ENCODE measurements at regions not wholly inside any gene's neighbourhood (a gene's known extent, or its start where the extent isn't known, plus 50 kb on each side); places are given as distances from the start of the nearest gene placed in this dataset.
A peak's percentile ranks its signal among the peaks of the same experiment; 100 is the strongest.
"Not testable (repeated sequence)": the region's sequence is repeated elsewhere in the genome, so short reads cannot be mapped to it uniquely, and the experiment has no call there.

DNA sequence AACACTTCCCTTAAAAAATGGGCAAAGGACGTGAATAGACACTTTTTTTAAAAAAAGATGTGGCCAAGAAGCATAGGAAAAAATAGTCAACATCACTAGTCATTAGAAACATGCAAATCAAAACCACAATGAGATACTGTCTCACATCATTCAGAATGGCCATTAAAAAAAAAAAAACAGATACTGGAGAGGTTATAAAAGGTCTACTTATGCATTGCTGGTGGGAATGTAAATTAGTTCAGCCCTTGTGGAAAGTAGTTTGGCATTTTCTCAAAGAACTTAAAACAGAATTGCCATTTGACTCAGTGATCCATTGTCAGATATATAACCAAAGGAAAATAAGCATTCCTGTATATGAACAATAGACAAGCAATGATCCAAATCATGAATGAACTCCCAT lies 352.8 kb upstream of the EPHA5 start:
- no peak for DNase-seq (ENCODE audit: low spot score)

DNA sequence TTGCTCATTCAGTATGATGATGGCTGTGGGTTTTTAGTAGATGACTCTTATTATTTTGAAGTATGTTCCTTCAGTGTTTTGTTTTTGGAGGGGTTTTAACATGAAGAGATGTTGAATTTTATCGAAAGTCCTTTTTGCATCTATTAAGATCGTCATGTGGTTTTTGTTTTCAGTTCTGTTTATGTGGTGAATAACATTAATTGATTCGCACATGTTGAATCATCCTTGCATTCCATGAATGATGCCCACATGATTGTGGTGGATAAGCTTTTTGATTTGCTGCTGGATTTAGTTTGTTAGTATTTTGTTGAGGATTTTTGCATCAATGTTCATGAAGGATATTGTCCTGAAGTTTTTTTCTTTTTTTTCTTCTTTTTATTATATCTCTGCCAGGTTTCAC lies 347.4 kb upstream of the EPHA5 start:
- no peak for DNase-seq (ENCODE audit: low spot score)

DNA sequence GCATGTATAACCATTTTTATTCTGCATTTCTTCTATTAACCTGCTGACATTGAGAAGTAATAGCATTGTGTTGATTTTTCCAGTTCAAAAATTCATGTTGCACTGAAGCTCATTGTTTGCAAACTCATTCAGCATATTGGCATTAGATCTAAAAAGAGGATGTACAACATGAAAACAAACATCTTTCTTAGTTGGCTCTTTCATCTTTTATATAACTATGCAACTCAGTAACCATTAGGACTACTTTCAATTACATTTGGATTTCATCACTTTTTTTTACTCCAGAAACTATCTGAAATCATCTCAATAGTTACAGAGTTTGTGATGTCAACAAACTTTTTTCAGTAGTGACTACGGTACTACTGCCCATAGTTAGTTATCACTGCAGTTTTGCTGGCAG lies 346.0 kb upstream of the EPHA5 start:
- DNase-seq (ENCODE audit: low spot score) = no peak

DNA sequence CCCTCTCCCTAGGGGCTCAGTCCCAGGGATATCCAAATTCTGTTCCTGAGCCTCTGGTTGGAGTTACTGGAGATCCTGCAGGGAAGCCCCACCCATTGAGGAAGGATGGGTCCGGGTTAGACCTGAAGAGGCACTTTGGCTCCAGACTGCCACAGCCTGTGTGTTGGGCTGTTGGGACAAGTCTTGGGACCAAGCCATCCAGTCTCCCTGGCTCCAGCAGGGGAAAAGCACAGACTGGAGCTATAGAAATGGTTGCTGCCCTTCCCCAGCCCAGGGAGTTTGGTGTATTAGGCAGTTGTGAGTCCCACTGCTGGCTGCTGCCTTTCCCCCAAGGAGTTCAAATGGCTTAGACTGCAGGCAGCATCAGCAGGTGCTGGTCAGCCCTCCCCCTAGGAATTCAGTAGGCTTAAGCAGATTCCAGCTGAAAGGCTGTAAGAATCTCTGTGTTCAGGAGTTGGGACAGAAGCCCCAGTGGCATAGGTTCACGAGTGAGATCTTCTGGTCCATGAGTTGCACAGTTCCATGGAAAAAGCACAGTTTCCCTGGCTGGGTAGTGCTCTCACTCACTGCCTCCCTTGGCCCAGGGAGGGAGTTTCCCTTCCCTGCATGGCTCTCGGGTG lies 344.0 kb upstream of the EPHA5 start:
- no peak for DNase-seq (ENCODE audit: low spot score)

DNA sequence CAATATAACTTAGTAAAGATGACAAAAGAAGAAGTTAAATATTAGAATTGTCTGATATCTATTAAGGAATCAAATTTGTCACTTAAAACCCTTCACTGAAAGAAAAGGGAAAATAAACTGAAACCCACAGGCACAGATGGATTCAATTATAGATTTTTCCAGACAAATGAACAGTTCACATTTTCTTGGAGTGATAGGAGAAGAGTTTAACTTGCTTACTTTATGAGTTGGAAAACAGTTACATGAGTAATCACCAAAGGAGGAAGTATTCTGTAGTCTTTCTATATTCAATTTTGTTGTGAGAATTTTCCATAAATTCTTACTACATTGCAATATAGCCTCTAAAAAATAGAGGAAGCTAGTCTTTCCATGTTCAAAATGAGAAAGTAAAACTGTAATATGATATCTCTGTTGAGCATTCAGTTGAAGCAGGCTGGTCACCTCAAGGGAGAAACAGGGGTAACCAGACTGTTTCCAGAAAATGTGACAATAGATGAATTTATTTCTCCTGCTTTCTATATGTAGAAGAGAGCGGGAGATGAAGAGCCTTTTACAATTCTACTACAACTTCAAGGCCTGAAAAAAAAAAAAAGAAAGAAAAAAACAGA lies 330.3 kb upstream of the EPHA5 start:
- DNase-seq (ENCODE audit: low spot score) = no peak

DNA sequence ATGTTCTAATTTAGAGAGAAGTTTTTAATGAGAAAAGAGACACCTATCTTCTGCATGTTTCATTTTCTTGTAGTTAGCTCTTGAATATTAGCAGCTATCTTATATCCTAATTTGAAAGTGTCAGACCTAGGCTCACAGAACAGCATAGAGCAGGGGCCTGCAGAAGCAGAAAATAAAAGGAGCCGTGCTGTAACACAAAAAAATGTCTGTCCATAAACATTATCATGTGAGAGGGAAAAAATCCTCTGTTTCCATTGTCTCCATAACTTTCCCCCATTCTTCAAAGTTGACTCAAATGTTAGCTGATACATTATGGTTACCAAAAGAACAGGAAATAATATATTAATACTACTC lies 329.2 kb upstream of the EPHA5 start:
- DNase-seq (ENCODE audit: low spot score) = no peak

DNA sequence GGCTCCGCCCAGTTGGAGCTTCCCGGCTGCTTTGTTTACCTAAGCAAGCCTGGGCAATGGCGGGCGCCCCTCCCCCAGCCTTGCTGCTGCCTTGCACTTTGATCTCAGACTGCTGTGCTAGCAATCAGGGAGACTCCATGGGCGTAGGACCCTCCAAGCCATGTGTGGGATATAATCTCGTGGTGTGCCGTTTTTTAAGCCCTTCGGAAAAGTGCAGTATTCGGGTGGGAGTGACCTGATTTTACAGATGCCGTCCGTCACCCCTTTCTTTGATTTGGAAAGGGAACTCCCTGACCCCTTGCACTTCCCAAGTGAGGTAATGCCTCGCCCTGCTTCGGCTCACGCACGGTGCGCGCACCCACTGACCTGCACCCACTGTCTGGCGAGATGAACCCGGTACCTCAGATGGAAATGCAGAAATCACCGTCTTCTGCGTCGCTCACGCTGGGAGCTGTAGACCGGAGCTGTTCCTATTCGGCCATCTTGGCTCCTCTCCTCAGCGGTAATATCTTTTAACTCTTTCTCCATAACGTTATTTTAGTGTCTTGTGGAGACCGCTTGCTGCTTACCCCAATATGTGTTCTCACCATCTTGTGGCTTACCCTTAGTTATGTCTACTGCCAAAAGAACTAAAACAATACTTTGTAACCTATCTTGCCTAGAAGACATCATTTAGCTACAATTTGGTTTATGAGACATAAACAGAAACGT lies 328.7 kb upstream of the EPHA5 start:
- DNase-seq (ENCODE audit: low spot score) = not testable (repeated sequence)

DNA sequence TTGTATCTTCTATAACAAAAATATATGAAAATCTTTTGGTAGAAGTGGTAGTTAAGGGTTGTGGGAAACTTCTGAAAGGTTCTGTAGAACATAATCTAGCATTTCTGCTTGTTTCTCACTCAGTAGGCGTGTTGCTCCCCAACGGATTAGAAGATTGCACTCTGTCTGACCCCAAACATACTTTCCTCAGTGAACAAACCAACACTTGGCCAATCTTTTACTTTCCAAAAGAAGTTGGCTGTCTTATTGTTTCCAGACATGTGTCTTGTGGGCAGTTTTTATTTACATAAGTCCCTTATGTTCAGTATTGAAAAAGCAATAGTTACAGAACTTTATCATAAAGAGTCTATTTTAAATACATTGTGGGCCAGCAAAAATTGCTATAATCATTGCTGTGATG lies 312.8 kb upstream of the EPHA5 start:
- no peak for DNase-seq (ENCODE audit: low spot score)

DNA sequence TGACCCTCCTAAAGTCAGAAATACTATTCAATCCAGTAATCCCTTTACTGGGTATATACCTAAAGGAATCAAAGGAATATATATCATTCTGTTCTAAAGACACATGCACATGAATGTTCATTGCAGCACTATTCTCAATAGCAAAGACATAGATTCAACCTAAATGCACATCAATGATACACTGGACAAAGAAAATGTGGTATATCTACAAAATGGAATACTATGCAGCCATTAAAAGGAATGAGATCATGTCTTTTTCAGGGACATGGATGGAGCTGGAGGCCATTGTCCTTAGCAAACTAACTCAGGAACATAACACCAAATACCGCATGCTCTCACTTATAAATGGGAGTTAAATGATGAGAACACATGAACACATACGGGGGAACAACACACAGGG lies 306.0 kb upstream of the EPHA5 start:
- DNase-seq (ENCODE audit: low spot score) = no peak

DNA sequence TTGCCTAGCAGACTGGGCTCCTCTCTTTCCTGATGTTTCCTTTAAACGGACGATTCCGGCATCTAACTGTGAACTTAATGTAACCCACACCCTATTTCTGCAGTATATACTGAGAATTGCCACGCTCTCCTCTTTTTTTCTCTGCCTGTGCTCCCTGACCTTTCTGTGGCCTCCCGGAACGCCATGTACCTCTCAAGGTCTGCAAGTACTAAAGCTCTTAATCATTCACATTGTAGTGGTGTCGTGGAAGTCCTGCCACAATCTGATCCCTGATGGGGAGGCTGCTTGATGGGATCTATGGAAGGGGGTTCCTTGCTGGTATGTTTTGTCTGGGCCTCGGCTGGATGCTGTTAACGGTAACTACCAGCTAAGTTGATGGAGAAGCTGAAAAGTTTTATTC lies 302.9 kb upstream of the EPHA5 start:
- DNase-seq (ENCODE audit: low spot score) = no peak

DNA sequence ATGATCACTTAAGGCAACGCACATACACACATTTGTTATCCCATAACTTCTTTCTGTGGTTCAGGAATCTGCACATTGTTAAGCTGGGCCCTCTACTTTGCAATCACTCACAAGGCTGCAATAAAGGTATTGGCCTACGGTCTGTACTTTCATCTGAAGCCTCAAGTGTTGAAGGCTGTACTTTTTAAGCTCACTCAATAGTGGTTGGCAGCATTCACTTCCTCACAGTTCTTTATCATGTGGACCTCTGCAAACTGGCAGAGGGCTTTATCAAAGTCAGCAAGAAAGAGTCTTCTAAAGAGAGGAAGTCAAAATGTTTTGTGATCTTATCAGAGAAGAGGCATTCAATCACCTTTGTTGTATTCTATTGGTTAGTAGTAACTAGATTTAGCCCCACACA lies 301.4 kb upstream of the EPHA5 start:
- no peak for DNase-seq (ENCODE audit: low spot score)

DNA sequence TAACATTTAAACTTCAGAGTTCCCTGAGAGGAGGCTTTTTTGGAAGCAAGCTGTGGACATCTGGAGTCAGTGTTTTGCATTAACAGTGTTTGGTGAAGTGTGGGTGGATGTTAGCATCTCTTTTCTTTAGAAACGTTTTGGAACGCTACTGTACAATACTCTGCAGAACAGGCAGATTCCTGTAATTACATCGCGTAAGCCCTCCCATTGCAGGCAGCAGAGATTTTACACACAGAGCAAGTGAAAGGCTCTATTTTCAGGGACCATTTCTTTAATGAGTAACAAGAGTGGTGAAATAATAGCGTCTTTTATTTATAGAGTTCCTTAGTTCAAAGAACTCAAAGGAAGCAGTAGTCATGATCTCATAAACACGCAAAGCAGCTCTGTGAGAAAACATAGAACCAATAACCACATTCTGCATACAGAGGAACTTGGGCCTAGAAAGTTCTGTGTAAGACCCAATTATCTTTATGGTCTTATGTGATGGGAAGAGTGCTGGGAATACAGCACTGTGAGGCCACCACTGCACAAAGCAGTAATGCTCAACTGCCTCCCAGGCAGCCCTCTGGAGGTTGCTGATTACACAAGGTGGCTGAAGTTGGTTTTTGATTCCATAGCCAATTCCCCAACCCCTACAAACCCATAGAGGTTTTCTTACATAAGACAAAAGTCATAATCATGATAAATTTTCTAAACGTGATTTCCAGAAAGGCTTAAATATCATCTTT lies 298.7 kb upstream of the EPHA5 start:
- no peak for DNase-seq (ENCODE audit: low spot score)

DNA sequence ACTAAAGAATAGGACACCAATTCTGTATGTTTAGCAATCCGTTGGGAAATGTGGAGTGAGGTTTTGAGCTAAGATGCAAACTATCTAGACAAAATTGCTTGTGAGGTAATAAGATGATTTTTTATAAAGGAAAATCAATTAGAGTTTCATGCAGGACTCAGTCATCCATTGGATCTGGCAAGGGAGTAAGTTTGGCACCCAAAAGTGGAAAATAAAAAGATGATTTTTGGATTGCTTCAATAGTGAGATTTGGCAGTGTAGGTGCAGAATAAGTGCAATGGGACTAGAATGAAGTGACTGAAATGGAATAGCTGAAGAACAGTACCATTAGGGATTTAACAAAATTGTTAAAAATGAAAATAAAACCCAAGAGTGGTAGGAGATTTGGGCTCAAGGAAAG lies 290.5 kb upstream of the EPHA5 start:
- DNase-seq (ENCODE audit: low spot score) = no peak

DNA sequence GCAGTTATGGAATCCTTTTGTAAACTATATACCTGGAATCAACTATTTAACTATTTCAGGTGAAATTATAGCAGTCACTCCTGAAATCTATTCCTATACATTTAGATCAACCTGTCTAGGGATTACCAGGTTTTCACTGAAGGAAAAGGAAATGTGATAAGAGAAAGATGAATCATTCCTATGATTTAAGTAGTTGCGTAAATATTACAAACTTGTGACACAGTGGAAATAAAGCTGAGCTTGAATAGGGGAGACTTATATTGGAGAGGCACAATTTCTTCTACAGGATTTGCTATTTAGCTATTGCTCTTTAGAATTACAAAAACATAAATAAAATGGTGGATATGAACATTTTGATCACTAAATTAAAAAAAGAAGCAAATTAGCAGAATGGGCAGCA lies 284.1 kb upstream of the EPHA5 start:
- DNase-seq (ENCODE audit: low spot score) = no peak

DNA sequence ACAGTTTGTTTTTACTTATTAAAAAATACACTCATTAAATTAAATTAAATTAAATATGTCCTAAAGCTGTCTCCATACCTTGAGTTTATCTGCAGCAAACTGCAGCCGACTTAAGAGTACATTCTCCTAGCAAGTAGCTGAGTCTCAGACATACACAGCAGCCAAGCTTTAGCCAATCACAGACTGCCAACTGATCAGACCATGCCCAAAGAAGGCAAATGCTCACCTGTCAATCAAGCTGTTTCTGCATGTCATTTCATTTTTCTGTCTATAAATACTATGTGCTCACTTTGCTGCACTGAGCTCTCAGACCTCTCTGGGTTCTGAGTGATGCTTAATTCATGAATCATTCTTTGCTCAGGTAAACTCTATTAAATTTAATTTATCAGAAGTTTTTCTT lies 280.9 kb upstream of the EPHA5 start:
- DNase-seq (ENCODE audit: low spot score) = no peak

DNA sequence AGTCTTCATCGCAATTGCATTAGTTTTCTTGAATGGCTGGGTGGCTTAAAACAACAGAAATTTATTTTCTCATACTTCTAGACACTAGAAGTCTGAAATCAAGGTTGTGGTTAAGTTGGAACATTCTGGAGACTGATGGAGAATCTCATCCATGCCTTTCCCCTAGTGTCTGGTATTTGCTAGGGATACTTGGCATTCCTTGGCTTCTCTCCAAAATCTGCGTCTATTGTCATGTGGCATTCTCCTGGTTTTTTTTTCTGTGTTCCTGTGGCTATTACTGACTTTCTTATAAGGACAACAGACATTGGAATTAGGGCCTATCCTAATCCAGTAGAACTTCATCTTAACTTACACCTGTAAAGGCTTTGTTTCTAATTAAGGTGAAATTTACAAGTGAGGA lies 272.8 kb upstream of the EPHA5 start:
- peak; percentile 2 for DNase-seq (ENCODE audit: low spot score)

DNA sequence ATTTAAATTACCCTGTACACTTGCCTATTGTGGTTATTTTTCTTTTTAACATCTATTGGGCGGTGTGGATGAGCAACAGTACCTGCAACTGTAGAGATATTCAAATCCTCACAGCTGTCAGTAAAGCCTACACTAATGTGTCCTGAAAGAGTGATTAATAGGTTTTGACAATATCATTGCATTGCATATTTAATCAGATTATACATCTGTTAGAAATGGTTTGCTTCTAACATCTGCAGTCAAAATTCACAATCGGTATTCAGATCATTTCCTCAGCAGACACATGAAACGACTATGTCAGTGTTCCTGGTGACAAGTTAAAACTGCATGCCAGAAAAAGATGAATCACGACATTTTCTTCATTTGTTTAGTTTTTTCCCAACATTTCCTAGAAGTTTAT lies 254.6 kb upstream of the EPHA5 start:
- DNase-seq (ENCODE audit: low spot score) = no peak

DNA sequence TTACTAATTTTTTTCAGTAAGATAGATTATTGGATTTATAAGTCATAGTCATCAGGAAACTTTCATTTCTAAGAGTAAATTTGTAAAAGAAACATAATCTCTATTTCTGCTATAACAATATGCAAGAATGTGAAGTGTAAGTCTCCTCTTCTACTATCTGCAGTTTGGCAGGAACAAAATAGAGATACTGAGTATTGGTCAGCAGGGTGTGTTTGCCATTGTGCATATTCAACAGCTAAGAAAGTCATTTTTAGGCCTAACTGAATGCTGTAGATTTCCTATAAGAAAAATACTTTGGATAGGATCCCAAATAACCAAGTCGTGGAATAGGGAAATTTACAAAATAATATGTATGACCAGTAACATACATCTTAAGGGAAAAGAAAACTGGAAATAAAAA lies 253.3 kb upstream of the EPHA5 start:
- no peak for DNase-seq (ENCODE audit: low spot score)

DNA sequence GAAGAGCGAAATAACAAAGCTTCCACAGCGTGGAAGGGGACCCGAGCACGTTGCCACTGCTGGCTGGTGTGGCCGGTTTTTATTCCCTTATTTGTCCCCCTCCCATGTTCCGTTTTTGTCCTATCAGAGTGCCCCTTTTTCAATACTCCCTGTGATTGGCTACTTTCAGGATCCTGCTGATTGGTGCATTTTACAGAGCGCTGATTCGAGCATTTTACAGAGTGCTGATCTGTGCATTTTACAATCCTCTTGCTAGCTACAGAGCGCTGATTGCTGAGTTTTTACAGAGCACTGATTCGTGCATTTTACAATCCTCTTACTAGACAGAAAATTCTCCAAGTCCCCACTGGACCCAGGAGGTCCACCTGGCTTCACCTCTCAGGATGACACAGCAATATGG lies 250.9 kb upstream of the EPHA5 start:
- DNase-seq (ENCODE audit: low spot score) = no peak

DNA sequence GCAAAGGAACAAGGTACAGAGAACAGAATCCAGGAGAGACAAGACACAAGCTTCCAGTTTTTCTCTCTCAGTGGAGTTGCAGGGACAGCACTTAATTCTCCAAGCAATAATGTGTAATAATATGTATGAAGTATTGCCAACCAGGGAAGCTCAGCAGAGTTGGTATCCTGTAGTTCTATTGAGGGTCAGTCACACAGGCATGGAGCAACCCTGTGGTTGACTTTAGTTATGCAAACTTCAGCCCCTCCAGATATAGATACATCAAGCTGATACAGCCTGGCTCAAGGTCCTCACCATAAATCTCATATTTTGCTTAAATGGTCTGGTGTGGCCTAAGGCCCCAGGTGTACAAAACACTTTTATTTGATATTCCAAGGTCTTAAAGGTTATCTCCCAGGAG lies 248.6 kb upstream of the EPHA5 start:
- DNase-seq (ENCODE audit: low spot score) = no peak

DNA sequence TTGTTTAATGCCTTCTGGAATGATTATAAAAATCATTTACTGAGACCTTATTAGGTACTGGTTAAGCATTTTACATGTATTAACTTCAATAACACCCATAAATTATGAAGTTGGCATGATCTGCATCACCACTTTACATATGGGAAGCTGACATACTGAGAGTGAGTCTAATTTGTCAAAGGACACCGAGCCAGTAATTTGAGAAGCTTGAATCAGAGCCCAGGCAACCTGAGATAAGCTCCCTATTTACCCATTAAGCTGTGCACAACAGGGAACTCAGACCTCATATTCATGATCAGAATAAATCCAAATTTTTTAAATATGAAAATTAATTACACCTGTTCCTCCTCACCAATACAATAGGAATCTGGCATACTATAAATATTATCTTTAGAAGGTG lies 247.9 kb upstream of the EPHA5 start:
- DNase-seq (ENCODE audit: low spot score) = no peak

DNA sequence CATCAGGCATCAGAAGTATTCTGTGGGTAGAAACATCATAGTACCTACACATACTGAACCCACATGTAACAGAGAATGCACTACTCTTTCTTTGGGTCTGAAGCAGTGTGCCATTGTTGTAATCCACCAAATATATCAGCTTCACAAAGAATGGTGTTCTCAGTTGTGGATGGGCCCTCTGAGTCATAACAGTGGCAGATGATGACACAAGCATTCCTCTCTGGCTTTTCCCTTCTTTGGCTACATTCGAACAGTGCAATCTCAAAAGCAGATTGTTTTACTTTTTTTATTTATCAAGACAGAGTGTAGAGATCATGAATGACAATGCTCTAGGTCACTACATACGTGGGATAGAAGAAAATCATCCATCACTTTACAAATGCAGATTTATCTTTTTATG lies 247.2 kb upstream of the EPHA5 start:
- no peak for DNase-seq (ENCODE audit: low spot score)

DNA sequence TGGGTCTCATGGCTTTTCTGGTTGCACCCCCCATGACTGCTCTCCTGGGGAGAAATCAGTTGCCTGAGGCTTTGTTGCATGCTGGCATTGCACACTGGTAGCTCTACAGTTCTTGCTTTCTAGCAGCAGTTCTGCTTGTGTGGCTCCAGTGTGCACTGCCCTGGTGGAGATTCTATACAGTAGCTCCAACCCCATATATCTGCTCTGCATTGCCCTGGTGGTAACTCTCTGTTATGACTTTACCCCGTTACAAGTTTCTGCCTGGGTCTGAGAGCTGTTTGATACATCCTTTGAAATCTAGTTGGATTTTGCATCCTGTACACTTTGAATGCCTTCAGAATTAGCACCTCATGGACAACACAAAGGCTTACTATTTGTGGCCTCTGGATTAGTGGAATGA lies 241.4 kb upstream of the EPHA5 start:
- no peak for DNase-seq (ENCODE audit: low spot score)

All from GM03348 (cell line).